SU-DHL-6 (cell line): ENCODE measurements at regions not wholly inside any gene's neighbourhood (a gene's known extent, or its start where the extent isn't known, plus 50 kb on each side); places are given as distances from the start of the nearest gene placed in this dataset.

Experiments used
- H2AFZ ChIP-seq: fragments of 200-600 bp; sonication (generic); 2 replicates; pipeline ENCODE4 v1.6.1; 2014; ENCODE audit warnings: low read depth, mild to moderate bottlenecking, moderate library complexity, mixed read lengths, antibody characterized with exemption, low read length; ENCODE audit not compliant: severe bottlenecking
- H3F3A ChIP-seq: fragments of 200-600 bp; shearing (Covaris generic); 2 replicates; pipeline ENCODE4 v1.6.0; 2016; ENCODE audit warnings: antibody characterized with exemption, mild to moderate bottlenecking; ENCODE audit not compliant: insufficient read depth
- H3K27ac ChIP-seq: fragments of 200-600 bp; sonication (generic); 2 replicates; pipeline ENCODE4 v1.5.1; 2016; ENCODE audit warnings: low read depth, mild to moderate bottlenecking, low read length, moderate library complexity, mixed read lengths
- H3K27me3 ChIP-seq: fragments of 200-600 bp; sonication (generic), shearing (Covaris generic); 2 replicates; pipeline ENCODE4 v1.6.0; 2014; ENCODE audit warnings: mild to moderate bottlenecking, low read length
- H3K36me3 ChIP-seq: fragments of 200-600 bp; sonication (generic); 2 replicates; pipeline ENCODE4 v1.6.1; 2014; ENCODE audit warnings: mild to moderate bottlenecking, low read length, mixed read lengths
- H3K4me2 ChIP-seq: fragments of 300-600, 200-600 bp; shearing (Covaris generic), sonication (generic); 2 replicates; pipeline ENCODE4 v1.6.0; 2014; ENCODE audit warnings: low read length, low read depth, mild to moderate bottlenecking; ENCODE audit not compliant: poor library complexity, severe bottlenecking
- H3K4me3 ChIP-seq: fragments of 200-600 bp; sonication (generic); 2 replicates; pipeline ENCODE4 v1.5.1; 2014; ENCODE audit warnings: antibody characterized with exemption, low read length, mild to moderate bottlenecking, mixed read lengths; ENCODE audit not compliant: insufficient read depth, poor library complexity, severe bottlenecking
- H3K79me2 ChIP-seq: fragments of 200-600 bp; sonication (generic); 2 replicates; pipeline ENCODE4 v1.6.1; 2014; ENCODE audit warnings: mild to moderate bottlenecking, low read length, moderate library complexity; ENCODE audit not compliant: insufficient read depth
- H3K9ac ChIP-seq: fragments of 200-600 bp; sonication (generic); 2 replicates; pipeline ENCODE4 v1.7.0; 2014; ENCODE audit warnings: mild to moderate bottlenecking, low read length
- H3K9me2 ChIP-seq: fragments of 200-600 bp; sonication (generic); replicated peaks from 2 replicates; pipeline ENCODE4 v1.6.1; 2014; ENCODE audit warnings: low read length; ENCODE audit not compliant: insufficient read depth
- H3K9me3 ChIP-seq: fragments of 200-600 bp; sonication (generic); 2 replicates; pipeline ENCODE4 v1.6.1; 2014; ENCODE audit warnings: low read length, mixed read lengths; ENCODE audit not compliant: insufficient read depth
- H4K20me1 ChIP-seq: fragments of 200-600 bp; sonication (generic); 2 replicates; pipeline ENCODE4 v1.6.1; 2014; ENCODE audit warnings: low read depth, mild to moderate bottlenecking, antibody characterized with exemption, low read length, moderate library complexity, mixed read lengths
- EZH2phosphoT487 ChIP-seq: fragments of 200-600 bp; sonication (generic), shearing (Covaris generic); conservative IDR thresholded peaks from 2 replicates; pipeline ENCODE4 v1.6.1; 2018; ENCODE audit warnings: mild to moderate bottlenecking, antibody characterized with exemption, low read length, moderate library complexity, mixed read lengths
- TF ChIP-seq, protein P1 (sequence below): fragments of 200-600 bp; sonication (generic); IDR thresholded peaks from one replicate; pipeline ENCODE4 v1.5.1; 2017; ENCODE audit warnings: antibody characterized with exemption, mild to moderate bottlenecking, low read length, moderate library complexity; ENCODE audit not compliant: insufficient read depth, poor library complexity, severe bottlenecking

DNA sequence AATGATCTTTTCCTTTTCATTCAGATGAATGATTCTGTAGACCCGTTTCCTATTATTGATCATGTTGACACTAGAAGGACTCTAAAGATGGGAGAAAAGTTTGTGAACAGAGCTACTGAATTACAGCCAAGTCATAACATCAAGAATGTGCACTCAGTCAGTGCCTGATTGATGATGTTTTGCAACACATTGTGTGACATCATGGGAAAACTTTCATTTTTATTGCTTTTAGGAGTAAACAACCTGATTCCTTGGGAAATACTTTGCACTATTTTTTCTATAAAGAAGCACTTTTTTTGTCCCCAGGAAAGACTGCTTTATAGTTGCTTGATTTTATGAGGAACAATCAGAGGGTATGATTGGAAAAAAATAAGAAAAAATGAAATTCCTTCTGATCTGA lies 383.8 kb upstream of the JAG1 start:
- Histone ChIP-seq H3K27me3 (no peaks in the 10 kb centered on the region), H3K27ac (no peak overlapping the region), H2AFZ (no peak overlapping the region), H3K79me2 (no peaks in the 10 kb centered on the region), H3F3A (no peaks in the 10 kb centered on the region), H4K20me1 (no peaks in the 10 kb centered on the region), H3K4me3 (no peak overlapping the region), H3K36me3 (no peaks in the 10 kb centered on the region), H3K4me2 (no peak overlapping the region), H3K9me2 (no peaks in the 10 kb centered on the region), H3K9me3 (no peaks in the 10 kb centered on the region), H3K9ac (no peak overlapping the region)
- TF ChIP-seq, protein P1, sequence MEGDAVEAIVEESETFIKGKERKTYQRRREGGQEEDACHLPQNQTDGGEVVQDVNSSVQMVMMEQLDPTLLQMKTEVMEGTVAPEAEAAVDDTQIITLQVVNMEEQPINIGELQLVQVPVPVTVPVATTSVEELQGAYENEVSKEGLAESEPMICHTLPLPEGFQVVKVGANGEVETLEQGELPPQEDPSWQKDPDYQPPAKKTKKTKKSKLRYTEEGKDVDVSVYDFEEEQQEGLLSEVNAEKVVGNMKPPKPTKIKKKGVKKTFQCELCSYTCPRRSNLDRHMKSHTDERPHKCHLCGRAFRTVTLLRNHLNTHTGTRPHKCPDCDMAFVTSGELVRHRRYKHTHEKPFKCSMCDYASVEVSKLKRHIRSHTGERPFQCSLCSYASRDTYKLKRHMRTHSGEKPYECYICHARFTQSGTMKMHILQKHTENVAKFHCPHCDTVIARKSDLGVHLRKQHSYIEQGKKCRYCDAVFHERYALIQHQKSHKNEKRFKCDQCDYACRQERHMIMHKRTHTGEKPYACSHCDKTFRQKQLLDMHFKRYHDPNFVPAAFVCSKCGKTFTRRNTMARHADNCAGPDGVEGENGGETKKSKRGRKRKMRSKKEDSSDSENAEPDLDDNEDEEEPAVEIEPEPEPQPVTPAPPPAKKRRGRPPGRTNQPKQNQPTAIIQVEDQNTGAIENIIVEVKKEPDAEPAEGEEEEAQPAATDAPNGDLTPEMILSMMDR: no peak
- no peak for TF ChIP-seq EZH2phosphoT487

DNA sequence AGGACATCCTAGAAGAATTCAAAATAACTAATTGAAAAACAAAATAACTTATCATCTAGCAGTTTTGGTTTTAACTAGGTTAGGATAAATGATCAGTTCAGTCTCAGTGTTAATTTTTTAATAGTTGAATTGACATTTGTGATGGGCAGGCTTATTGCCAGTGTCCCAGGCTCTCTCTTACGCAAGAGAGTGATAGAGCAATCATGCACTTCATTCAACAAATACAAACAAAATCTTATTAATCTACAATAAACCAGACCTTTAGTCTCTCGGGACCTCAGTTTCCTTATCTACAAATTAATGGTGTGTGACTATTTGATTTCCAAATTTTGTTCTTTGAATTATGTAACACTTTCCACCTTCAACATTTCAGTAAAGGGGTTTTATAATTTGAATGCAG lies 385.9 kb upstream of the JAG1 start:
- H3K9me2 ChIP-seq: no peaks in the 10 kb centered on the region
- H3K4me2 ChIP-seq: no peak overlapping the region
- no peaks in the 10 kb centered on the region for H3K79me2 ChIP-seq
- TF ChIP-seq, protein P1: no peak
- no peak for TF ChIP-seq EZH2phosphoT487
- no peaks in the 10 kb centered on the region for H3F3A ChIP-seq
- H3K27ac ChIP-seq: no peak overlapping the region
- H3K36me3 ChIP-seq: no peaks in the 10 kb centered on the region
- no peak overlapping the region for H2AFZ ChIP-seq
- no peak overlapping the region for H3K9ac ChIP-seq
- H4K20me1 ChIP-seq: no peaks in the 10 kb centered on the region
- no peaks in the 10 kb centered on the region for H3K9me3 ChIP-seq
- H3K27me3 ChIP-seq: no peaks in the 10 kb centered on the region
- no peak overlapping the region for H3K4me3 ChIP-seq

DNA sequence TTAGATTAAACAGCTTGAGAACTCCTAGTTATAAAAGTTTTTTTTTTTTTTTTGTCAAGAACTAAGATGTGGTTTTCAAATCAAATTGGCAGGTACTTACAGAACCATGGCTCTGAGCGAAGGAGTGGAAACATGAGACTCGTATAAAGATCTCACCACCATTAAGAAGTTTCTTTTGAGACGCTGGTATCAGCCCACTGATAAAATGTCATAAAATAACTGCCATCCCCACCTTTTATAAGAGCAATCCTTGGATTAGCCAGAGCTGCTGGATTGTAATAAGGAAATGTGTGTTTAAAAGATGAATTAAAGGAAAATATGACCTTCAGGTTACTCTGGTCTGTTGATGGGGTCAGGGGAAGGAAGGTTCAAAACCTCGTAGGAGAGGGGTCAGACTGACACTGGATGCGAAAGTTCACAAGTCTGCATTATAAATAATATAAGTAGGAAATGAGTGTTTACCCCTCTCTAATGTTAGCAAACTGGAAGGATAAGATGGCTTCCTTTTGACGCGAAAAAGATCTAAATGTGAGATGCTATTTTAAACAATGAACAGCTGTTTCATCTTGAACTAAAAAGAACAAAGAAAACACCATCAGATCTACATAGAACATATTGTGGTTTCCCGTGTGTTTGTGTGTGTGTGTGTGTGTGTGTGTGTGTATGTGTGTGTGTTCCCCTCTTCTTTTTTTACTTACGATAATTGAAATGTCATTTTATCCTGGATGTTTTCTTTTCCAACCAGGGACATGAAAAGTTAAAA lies 386.8 kb upstream of the JAG1 start:
- no peaks in the 10 kb centered on the region for H3K9me3 ChIP-seq
- no peaks in the 10 kb centered on the region for H3K36me3 ChIP-seq
- no peak overlapping the region for H3K9ac ChIP-seq
- H3K27me3 ChIP-seq: no peaks in the 10 kb centered on the region
- H3K9me2 ChIP-seq: no peaks in the 10 kb centered on the region
- TF ChIP-seq EZH2phosphoT487: no peak
- TF ChIP-seq, protein P1: no peak
- no peak overlapping the region for H3K4me3 ChIP-seq
- no peaks in the 10 kb centered on the region for H3K79me2 ChIP-seq
- no peak overlapping the region for H3K4me2 ChIP-seq
- H3K27ac ChIP-seq: no peak overlapping the region
- H4K20me1 ChIP-seq: no peaks in the 10 kb centered on the region
- H2AFZ ChIP-seq: no peak overlapping the region
- no peaks in the 10 kb centered on the region for H3F3A ChIP-seq
